Upper lobe of left lung (tissue), 4 donors: ENCODE measurements at regions not wholly inside any gene's neighbourhood (a gene's known extent, or its start where the extent isn't known, plus 50 kb on each side); places are given as distances from the start of the nearest gene placed in this dataset.

Experiments used
- POLR2A ChIP-seq, 4 donors: fragments of 450-650 bp; IDR thresholded peaks; one replicate each; pipeline ENCODE4 v1.5.1; 2016 to 2017; ENCODE audit warnings: antibody characterized with exemption in 4 of 4, mild to moderate bottlenecking in 2 of 4
- POLR2AphosphoS5 ChIP-seq, 2 donors: sonication (generic); formaldehyde crosslinking; IDR thresholded peaks; one replicate each; pipeline ENCODE4 v1.5.1; 2017; ENCODE audit warnings: antibody characterized with exemption in 2 of 2
- TF ChIP-seq, protein P1 (sequence below), 6 experiments: fragments of 450-650 bp in 4 of 6; fragments of 200-600 bp in 2 of 6; sonication (generic) in 2 of 6; IDR thresholded peaks; one replicate each; pipeline ENCODE4 v1.5.1; 2016 to 2019; ENCODE audit warnings: antibody characterized with exemption in 6 of 6

DNA sequence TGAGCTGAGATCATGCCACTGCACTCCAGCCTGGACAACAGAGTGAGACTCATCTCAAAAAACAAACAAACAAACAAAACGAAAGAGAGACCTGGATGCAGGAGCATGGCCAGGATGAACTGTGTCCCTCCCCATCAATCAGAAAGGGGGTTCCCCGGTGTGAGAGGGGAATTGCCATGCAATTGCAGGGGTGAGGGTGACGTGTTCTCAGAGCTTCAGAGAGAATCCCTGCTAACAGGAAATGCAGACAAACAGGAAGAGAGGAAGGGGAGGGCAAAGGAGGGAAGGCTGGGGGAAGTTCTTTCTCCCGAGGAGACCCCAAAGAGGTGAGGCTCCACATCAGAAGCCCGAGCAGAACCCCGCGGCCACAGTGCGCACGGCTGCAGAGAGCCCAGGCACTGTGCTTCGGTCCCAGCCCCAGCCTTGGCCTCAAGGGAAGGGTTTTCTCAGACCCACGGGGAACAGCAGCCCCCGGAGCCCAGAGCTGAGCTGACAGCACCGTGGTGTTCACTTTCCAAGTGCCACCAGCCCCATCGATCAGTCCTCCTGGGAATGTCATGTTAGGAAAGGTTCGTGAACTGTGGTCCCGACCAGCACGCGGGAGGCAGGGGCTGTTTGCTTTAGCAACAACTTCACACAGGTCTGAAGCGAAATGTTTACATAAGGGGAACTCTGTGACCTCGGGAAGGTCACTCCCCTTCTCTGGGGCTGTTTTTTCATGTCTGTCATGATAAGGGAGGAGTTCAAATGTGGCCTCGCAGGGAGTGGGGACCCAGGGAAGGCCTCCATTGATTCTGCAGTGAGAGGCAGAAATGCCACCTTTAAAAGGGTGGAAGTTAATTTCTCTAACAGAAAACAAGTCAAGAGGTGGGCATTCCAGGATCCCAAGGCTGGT lies 108.0 kb upstream of the ANO1 start:
- TF ChIP-seq, protein P1, sequence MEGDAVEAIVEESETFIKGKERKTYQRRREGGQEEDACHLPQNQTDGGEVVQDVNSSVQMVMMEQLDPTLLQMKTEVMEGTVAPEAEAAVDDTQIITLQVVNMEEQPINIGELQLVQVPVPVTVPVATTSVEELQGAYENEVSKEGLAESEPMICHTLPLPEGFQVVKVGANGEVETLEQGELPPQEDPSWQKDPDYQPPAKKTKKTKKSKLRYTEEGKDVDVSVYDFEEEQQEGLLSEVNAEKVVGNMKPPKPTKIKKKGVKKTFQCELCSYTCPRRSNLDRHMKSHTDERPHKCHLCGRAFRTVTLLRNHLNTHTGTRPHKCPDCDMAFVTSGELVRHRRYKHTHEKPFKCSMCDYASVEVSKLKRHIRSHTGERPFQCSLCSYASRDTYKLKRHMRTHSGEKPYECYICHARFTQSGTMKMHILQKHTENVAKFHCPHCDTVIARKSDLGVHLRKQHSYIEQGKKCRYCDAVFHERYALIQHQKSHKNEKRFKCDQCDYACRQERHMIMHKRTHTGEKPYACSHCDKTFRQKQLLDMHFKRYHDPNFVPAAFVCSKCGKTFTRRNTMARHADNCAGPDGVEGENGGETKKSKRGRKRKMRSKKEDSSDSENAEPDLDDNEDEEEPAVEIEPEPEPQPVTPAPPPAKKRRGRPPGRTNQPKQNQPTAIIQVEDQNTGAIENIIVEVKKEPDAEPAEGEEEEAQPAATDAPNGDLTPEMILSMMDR (IDR thresholded peaks at IDR 0.05), result no peak
- TF ChIP-seq POLR2A (IDR thresholded peaks at IDR 0.05), result no peak
- TF ChIP-seq POLR2AphosphoS5 (IDR thresholded peaks at IDR 0.05), result no peak
